Left renal pelvis (tissue), 4 donors: ENCODE measurements at regions not wholly inside any gene's neighbourhood (a gene's known extent, or its start where the extent isn't known, plus 50 kb on each side); places are given as distances from the start of the nearest gene placed in this dataset.
A peak's percentile ranks its signal among the peaks of the same experiment; 100 is the strongest.
"Not testable (repeated sequence)": the region's sequence is repeated elsewhere in the genome, so short reads cannot be mapped to it uniquely, and the experiment has no call there.

Experiments
- DNase-seq, 4 donors: peaks; one replicate each; pipeline ENCODE4 v3.0.0-alpha.2; 2013; ENCODE audit warnings: low read depth in 4 of 4, low spot score in 3 of 4

DNA sequence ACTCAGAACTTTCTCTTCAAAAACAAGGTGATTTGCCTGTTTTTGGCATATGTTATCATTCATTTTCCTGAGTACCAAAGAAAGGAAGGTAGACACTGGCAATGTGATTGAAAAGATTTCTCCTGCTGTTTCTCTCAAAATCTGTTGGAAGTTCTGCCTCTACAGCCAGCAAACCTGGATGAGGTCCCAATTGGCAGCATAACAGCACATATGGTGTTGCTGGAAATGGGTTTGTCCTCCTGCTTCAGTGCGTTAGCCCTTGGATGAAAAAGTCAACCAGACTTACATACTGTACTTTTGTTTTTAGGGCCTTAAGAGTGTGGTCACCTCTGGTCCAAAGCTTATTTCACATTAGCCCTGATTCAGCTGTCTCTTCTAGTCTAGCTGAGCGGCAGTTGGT is 237.6 kb upstream of the MME start:
- no peak for DNase-seq

DNA sequence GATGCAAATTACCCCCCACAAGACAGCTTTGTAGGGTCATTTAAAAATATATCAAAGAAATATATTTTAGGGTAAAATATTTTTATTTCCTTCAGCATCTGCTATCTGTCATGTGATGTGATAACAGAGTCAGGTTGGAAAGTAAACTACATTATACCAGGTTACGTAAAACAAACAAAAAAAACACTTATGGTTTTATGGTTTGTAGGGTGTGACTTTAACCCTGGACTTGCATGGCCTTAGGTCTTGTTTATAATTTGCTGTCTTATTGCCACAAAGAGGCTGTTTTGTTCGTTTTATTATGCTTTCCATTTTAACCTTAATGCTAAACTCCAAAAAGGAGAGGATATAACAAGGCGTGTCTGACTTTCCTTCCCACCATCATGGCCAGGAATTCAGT is 244.5 kb upstream of the MME start:
- no peak for DNase-seq

DNA sequence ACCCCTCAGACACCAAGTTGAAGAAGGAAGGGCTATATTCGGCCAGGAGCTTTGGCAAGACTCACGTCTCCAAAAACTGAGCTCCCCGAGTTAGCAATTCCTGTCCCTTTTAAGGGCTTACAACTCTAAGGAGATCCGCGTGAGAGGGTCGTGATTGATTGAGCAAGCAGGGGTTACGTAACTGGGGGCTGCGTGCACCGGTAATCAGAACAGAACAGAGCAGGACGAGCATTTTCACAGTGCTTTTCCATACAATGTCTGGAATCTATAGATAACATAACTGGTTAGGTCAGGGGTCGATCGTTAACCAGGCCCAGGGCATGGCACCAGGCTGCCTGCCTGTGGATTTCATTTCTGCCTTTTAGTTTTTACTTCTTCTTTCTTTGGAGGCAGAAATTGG is 245.3 kb upstream of the MME start:
- DNase-seq: not testable (repeated sequence)

DNA sequence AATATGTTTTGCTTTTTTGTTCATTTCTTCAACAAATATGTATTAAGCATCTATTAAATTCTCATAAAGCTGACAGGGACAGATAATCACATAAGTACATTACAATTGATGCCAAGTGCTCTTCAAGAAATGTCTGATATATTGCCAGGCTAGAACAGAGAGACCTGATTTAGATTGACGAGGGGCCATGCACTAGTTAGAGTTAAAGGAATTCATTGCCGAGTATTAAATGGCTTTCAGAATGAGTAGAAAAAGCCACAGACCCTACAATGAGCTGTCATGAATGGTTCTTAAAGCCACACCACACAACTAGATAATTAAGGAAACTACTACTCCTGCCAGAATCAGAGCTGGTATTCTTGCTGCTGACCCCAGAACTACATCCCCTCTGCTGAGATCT is 250.2 kb upstream of the MME start:
- DNase-seq: no peak

DNA sequence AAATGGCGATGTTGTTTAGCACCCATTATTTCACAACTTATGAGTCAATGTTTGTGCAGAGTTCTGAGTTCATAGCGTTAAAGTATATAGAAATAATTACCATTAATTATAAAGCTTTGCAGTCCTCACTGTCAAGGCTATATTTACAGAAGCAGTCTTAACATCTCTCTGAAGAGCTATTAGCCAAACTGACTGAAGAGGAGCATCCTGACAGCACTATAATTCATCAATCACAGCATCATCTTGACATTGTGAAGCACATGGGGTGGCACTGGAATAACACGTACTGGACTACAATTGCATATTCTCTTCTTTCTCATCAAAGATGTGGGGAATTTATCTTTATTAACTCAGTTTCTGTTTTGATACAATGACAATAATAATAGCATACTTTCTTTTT is 260.6 kb upstream of the MME start:
- DNase-seq: no peak

DNA sequence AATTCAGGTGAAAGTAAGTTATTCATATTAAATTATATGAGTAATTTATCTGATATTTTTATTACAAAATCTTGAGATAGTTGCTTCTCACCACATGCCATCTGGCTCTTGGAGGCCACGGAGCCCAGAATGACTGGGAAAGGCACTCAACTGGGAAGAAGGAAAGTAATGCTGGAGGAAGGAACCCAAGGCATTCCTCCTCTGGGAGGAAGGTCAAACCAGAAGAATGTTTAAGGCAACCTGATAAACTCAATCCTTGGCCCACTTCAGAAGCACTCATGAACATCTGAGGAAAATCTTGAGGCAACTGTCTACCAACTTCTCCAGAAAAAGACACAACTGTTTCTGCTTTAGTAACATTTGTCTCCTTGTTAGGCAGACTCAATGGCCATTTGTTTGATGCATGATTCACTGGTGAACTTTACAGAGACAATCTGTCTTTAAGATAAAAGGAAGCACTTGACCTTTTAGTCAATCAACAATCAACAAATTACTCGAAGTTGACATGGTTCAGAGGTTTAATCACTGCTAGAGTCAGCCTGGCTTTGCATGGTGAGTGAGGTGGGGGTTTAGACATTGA is 261.4 kb upstream of the MME start:
- no peak for DNase-seq

DNA sequence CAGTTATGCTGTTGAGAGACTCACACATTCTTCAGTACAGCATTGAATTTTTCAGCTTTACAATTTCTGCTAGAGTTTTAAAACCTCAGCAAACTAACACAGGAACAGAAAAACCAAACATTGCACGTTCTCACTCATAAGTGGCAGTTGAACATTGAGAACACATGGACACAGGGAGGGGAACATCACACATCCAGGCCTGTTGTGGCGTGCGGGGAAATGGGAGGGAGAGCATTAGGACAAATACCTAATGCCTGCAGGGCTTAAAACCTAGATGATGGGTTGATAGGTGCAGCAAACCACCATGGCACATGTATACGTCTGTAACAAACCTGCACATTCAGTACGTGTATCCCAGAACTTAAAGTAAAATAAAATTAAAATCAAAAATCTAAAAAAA is 270.1 kb upstream of the MME start:
- DNase-seq: not testable (repeated sequence)

DNA sequence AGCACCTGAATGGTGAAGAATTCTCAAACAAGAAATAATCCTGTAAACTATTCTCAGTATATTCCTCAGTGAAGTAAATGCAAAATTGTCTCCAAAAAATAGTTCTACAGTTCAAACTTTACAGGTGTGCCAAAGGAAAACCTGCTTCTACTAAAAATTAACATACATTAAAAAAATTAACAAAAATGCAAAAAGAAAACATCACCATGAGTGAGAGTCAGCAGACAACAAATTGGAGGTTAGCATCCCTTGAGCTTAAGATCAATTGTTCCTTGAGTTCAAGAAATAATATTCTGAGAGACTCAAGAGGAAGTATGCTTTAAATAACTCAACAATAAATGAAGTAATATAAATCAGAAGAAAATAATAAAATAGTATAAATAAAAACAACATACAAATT is 278.4 kb upstream of the MME start:
- no peak for DNase-seq

DNA sequence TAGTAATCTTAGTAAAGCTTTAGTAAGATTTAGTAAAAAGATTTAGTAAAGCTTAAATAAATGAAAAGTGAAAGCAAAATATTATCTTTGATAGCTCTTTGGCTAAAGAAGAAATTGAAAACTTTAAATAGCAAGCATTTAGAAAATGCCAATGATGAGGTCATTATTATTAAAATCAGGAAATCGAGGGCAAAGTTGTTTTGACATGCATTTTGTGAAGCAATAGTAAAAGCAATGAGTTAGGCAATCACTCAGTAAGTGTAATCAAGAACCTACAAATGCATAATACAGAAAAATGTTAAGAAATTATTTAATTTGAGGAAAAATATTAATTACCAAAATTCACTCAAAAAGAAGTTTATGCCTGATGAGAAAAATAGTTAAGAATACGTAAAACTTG is 280.3 kb upstream of the MME start:
- DNase-seq: no peak

DNA sequence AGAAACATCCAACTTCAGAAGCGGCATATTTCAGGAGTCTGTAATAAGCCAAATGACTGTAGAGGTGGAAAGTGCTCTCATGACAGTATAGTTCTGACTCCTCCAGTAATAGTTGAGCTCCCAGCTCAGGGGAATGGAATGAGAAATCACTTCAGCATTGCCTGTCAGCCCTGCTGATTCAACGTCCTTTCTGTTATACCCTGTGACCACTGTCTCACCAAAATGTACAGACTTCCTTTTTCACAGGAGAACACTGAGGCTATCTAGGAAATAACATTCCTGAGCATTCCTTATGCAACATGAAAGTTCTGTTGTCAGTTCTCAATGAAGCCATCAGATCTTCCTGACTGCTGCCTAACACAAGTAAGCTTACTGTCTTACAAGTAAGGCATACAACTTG is 284.5 kb upstream of the MME start:
- no peak for DNase-seq

DNA sequence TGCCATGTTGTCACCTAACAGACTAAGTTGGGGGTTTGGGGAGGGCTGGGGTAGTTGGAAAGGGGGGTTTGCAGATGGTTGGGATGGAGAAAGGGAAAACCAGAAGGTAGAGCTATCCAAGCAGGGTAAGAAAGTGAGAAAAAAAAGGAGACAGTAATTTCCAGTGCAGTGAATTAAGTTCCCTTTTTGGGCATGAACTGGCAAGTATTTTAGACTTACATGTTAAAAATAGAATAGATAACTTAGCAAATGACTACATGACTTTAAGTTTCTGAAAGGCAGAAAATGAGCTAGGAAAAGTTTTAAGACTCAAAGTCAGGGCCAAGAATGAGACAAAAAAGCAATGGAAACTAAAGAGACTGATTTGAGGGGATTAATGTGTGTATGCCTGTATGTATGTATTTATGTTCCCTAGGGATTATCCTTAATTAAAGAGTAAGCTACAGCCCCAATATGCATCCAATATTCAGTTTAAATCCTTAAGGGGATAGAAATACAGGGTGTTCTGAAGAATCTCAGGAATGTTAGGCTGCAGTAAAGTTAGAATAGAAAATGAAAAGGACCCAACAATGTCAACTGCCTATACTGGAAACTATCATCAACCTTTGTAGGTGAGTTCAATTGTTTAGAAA is 285.2 kb upstream of the MME start:
- no peak for DNase-seq

DNA sequence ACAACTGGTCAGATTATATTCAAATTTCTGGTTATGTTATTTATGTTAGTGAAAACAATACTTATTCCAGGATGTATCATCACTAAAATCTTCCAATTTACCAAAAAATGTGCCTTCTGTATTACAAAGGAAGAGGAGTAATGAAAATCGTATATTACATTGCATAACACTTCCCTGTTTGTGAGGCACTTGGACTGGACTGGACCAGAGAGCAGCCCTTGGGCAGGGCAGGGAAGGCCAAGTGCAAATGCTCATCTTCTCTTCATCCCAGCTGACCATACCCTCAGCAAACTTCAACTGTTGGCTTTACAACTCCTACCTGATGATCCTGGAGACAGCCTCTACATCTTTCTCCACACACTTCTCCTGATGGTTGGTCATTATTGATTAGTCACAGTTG is 285.7 kb upstream of the MME start:
- DNase-seq: no peak

DNA sequence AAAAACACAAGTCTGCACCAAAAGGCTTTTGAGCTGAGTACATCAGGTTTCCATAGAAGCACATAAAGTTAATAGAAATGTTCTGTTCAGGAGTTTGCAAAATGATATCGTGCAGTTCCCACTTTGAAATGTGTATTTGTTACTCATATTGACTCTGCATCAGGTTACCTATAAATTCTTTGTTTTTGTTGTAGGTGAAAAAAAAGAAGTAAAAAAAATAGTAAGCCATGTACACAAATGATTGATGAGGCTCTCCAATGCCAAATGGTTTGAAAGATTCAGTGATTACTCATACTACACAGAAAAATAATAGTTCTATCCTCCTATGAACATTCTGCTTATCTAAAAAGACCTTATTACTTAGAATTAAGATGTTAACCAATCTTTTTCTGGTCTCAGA is 287.3 kb upstream of the MME start:
- no peak for DNase-seq

DNA sequence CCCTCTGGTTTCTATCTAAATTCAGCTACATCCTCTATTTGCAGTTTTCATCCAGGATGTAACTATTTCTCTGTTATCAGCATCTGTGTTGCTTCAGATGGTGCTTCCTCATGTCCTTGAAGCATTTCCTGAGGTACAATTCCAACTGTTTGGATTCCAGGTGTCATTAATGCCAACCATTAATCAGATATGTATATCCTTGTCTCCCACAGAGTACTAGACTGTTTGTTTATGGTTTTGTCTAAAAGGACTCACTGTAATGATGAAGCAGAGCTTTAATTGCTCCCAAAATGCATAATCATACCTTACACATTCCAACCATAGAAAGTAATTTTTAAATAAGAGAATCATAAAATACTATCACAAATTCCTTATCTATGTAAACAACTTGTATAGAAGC is 288.5 kb upstream of the MME start:
- DNase-seq: no peak

DNA sequence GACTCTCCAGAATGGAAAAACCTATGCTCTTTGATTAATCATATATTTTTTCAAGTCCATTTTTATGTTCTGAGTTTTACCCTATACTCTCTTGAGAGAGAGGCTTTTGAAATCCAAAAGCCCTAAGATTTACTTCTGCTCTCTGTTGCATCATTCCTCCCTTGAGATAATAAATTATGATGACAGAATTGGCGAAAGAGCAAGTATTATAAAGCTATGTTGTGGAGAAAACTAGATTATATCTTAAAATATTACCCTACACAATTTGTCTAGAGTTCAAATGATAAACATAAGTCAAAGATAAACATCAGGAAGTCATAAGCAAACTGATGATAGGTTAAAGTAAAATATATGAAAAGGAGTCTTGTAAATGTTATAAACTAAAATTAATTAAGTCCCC is 293.4 kb upstream of the MME start:
- DNase-seq: peak in 2 of 4 donors; percentile 16

DNA sequence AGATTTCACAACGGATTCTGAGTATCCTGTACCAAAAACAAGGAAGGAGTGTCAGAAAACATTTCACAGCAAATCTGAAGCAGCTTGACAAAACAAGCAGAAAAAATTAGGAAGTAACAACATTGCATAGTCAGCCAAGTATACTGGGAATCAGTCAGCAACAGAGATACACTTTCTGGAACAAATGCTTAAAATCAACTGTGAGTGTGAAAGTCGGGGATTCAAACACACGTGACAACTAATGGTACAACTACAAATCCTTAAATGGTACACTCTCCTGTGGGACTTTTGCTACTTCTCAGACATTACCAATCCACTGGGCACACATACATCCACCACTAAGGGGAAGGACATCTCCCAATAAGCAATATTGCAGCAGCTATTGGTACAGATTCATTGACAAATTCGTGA is 296.6 kb upstream of the MME start:
- DNase-seq: no peak

DNA sequence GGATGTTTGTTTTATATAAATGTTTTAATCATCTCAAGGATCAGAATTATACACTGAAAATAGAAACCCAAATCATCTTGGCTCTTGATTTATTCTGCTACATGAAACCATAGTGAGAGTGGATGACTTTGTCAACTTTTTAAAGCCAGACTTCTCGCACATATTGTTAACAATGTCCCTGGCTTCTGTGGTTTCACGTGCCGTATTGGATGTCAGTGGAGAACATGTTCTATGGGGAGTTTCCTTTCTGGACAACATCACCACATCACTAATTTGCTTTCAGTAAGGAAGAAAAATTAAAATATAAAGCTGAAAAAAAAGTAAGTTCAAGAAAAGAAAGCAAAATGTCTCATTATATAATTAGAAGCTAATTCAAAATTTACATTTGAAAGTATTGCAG is 297.1 kb upstream of the MME start:
- DNase-seq: no peak

DNA sequence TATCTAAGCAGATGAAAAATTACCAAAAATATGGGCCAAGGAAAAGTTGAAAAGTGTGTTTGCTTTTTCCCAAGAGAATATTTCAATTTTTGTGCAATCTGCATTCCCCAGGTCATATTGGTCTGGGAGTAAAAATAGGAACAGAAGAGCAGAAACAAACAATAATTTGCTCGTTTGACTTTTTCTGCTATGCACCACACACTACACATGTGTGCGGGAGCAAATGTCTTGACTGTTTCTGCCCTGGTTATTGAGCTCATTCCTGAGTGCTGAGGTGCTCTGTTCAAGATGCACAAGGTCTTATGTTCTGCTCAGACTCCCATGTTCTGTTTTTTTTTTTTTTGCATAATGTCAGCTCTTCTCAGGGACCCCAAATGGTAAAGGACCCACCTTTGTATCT is 298.0 kb upstream of the MME start:
- no peak for DNase-seq

DNA sequence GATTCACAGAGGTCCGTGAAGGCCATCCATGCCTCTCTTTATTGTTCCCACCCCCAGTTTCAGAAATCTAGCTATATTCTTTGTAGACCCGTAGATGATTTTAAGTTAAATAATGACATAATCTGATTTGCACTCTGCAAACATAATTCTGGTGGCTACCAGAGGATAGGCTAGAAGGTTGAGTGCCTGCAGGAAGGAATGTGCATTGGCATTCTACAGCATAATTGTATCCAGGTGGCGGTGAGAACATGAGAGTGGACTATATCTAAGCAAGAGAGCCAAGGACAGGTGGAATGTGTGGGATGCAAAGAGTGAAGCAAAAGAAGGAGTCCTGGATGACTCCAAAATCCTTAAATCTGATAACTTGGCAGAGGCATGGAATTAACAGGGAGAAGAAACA is 298.5 kb upstream of the MME start:
- DNase-seq: no peak

DNA sequence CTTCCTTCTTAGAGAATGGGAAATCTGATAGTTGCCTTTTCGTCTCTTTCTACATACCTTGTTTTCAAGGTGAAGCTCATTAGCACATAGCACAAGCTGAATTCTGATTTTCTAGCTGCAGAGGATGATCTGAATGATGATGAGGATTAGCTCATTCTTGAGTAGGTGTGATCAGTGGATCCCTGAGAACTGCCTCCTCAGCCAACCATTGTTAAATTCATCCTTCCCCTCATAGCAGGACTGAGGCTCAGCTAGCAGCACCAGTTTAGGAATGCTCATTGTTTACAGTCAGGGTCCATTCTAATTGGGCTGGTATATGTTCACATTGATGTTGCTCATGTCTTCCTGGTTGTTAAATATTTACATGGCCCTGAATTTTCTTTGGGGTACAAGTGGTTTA is 299.9 kb upstream of the MME start:
- DNase-seq: no peak

DNA sequence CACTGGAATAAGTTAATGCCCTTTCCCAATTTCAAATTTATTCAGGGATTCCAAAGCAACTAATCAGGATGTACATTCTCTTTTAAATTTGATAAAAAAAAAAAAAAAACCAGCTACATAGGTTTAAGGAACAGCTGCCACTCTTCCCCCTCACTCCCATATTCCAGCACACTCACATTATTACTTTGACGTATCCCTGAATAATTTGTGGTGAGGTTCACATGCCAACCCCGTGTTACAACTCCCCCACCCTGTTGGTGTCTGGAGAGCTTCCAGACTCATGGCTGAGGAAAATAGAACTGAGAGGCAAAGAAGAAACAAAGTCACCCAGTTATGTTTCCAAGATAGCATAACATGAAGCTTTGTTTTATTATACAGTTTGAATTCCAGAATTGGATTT is 300.5 kb upstream of the MME start:
- DNase-seq: no peak

DNA sequence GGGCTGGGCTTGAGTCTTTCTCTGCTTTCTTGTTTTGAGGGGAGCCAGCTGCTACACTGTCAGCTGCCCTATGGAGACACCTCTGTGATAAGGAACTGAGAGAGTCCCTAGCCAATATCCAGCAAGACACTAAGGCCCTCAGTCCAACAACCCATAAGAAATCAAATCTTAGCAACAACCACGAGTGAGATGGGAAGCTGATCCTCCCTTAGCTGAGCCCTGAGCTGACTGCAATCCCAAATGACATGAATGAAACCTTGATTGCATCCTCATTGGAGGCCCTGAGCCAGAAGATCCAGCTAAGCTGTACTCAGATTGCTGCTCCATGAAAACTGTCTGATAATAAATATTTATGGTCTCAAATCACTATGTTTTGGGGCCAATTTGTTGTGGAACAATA is 302.1 kb upstream of the MME start:
- DNase-seq: no peak

DNA sequence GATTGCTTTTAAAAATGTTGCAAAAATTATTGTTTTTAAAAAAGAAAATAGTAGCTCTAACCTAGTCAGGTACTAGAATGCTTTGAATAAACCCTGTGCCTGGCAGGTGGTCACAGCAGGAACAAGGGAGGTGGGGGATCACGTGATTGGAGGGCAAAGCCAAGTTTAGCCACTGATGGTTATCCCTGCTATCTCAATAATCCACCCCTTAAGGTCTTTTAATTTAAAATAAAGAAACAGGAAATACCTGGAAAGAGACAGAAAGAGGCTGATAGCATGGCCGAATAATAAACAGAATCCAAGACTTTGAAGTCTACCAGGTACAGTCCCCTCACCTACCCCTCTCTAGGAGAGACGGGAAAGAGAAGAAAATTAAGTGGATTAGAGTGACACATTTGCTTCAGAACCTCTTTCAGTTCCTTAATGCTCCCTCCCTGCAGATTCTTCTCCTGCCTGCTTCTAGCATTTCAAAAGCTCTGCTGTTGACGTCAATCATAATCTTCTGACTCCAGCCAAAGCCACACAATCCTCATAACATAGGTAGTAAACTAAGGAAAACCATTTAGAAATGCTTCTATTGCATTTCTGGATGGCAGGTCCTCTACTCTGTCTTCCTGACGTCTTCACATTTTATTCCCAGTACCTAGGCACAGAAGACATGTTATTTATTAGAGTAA is 303.4 kb upstream of the MME start:
- DNase-seq: no peak
